HG03025 (cell line): ENCODE measurements at regions not wholly inside any gene's neighbourhood (a gene's known extent, or its start where the extent isn't known, plus 50 kb on each side); places are given as distances from the start of the nearest gene placed in this dataset.
"Not testable (repeated sequence)": the region's sequence is repeated elsewhere in the genome, so short reads cannot be mapped to it uniquely, and the experiment has no call there.

ENCODE experiments used
- ATAC-seq: cut with Tn5 transposase; IDR thresholded peaks from one replicate; pipeline ENCODE4 v1.9.1; 2021; ENCODE audit warnings: mild to moderate bottlenecking, moderate library complexity; ENCODE audit not compliant: unreplicated experiment, low FRiP score

GRCh38 chr15:93358166-93359059, 269.4 kb upstream of the RGMA start:
- ATAC-seq: no peak

- no peak for ATAC-seq
Observed at GRCh38 chr15:93348711-93349545, 259.9 kb upstream of the RGMA start.

- ATAC-seq: no peak
Observed at GRCh38 chr15:93347986-93348385, 259.0 kb upstream of the RGMA start.

- ATAC-seq: no peak
Observed at GRCh38 chr15:93345981-93346380, 257.0 kb upstream of the RGMA start.

- not testable (repeated sequence) for ATAC-seq
Observed at GRCh38 chr15:93343402-93343801, 254.4 kb upstream of the RGMA start.

GRCh38 chr15:93341164-93341563, 252.2 kb upstream of the RGMA start:
- no peak for ATAC-seq

GRCh38 chr15:93340406-93340805, 251.4 kb upstream of the RGMA start:
- no peak for ATAC-seq

- ATAC-seq: no peak
Observed at GRCh38 chr15:93333796-93334195, 244.8 kb upstream of the RGMA start.

GRCh38 chr15:93333126-93333525, 244.1 kb upstream of the RGMA start:
- ATAC-seq: not testable (repeated sequence)

- no peak for ATAC-seq
Observed at GRCh38 chr15:93332168-93332553, 243.2 kb upstream of the RGMA start.

- ATAC-seq: no peak
Observed at GRCh38 chr15:93331545-93332167, 242.6 kb upstream of the RGMA start.

- no peak for ATAC-seq
Observed at GRCh38 chr15:93330912-93331544, 242.0 kb upstream of the RGMA start.

- no peak for ATAC-seq
Observed at GRCh38 chr15:93327364-93327763, 238.4 kb upstream of the RGMA start.

- no peak for ATAC-seq
Observed at GRCh38 chr15:93324186-93324975, 235.4 kb upstream of the RGMA start.

- ATAC-seq: no peak
Observed at GRCh38 chr15:93321881-93322282, 232.9 kb upstream of the RGMA start.

- no peak for ATAC-seq
Observed at GRCh38 chr15:93319121-93319814, 230.3 kb upstream of the RGMA start.

GRCh38 chr15:93317772-93318171, 228.8 kb upstream of the RGMA start:
- no peak for ATAC-seq

GRCh38 chr15:93314245-93314644, 225.2 kb upstream of the RGMA start:
- no peak for ATAC-seq

GRCh38 chr15:93312891-93313486, 224.0 kb upstream of the RGMA start:
- ATAC-seq: no peak
